ENCODE measurements at regions not wholly inside any gene's neighbourhood (a gene's known extent, or its start where the extent isn't known, plus 50 kb on each side); places are given as distances from the start of the nearest gene placed in this dataset.

- ATAC-seq: no peak
- no peak for TF ChIP-seq CTCF (IDR thresholded peaks at IDR 0.05)
- H3K9me3 ChIP-seq: no peaks in the 10 kb centered on the region
Observed at GRCh38 chr2:52193804-52194203, 1161.9 kb upstream of the NRXN1 start.

GRCh38 chr2:52192656-52193055 lies 1160.7 kb upstream of the NRXN1 start:
- H3K27ac ChIP-seq: no peak overlapping the region
- DNase-seq: no peak
- WGBS, 3 donors: 46 to 53% (median 49%) methylated on average over 4 of the region's 4 CpGs

More at GRCh38 chr2:52193804-52194203, 1161.9 kb upstream of the NRXN1 start:
- no peak for DNase-seq
- H3K4me3 ChIP-seq: no peak overlapping the region
- intact Hi-C loops (cut with DNase I): no loop called here
- no peaks in the 10 kb centered on the region for H3K27me3 ChIP-seq (ENCODE audit: insufficient read depth in 3 of 3, low read length in 2 of 3)
- 54 to 65% (median 63%) methylated on average over 2 of the region's 2 CpGs for WGBS, 3 donors
- no peaks in the 10 kb centered on the region for H3K4me1 ChIP-seq
- H3K36me3 ChIP-seq (ENCODE audit: insufficient read depth in 1 of 2, low read depth in 1 of 2): no peaks in the 10 kb centered on the region
- no peak overlapping the region for H3K27ac ChIP-seq

GRCh38 chr2:52181080-52181479 lies 1149.1 kb upstream of the NRXN1 start:
- no peak overlapping the region for H3K27ac ChIP-seq
- no peaks in the 10 kb centered on the region for H3K9me3 ChIP-seq
- H3K36me3 ChIP-seq (ENCODE audit: insufficient read depth in 1 of 2, low read depth in 1 of 2): no peaks in the 10 kb centered on the region
- ATAC-seq: no peak
- intact Hi-C loops (cut with DNase I): no loop called here
- no peak overlapping the region for H3K4me3 ChIP-seq
- no peaks in the 10 kb centered on the region for H3K4me1 ChIP-seq
- no peaks in the 10 kb centered on the region for H3K27me3 ChIP-seq (ENCODE audit: insufficient read depth in 3 of 3, low read length in 2 of 3)
- no peak for TF ChIP-seq CTCF (IDR thresholded peaks at IDR 0.05)
- 69 to 83% (median 80%) methylated on average over 2 of the region's 2 CpGs for WGBS, 3 donors
- no peak for DNase-seq

More at GRCh38 chr2:52192656-52193055, 1160.7 kb upstream of the NRXN1 start:
- Histone ChIP-seq H3K4me1 (no peaks in the 10 kb centered on the region), H3K36me3 (ENCODE audit: insufficient read depth in 1 of 2, low read depth in 1 of 2) (no peaks in the 10 kb centered on the region), H3K4me3 (no peak overlapping the region), H3K9me3 (no peaks in the 10 kb centered on the region), H3K27me3 (ENCODE audit: insufficient read depth in 3 of 3, low read length in 2 of 3) (no peaks in the 10 kb centered on the region)
- no peak for ATAC-seq
- intact Hi-C loops (cut with DNase I): no loop called here
- no peak for TF ChIP-seq CTCF (IDR thresholded peaks at IDR 0.05)

- Histone ChIP-seq H3K36me3 (ENCODE audit: insufficient read depth in 1 of 2, low read depth in 1 of 2) (no peaks in the 10 kb centered on the region), H3K27ac (no peak overlapping the region), H3K27me3 (ENCODE audit: insufficient read depth in 3 of 3, low read length in 2 of 3) (no peaks in the 10 kb centered on the region), H3K4me1 (no peaks in the 10 kb centered on the region), H3K4me3 (no peak overlapping the region), H3K9me3 (no peaks in the 10 kb centered on the region)
- ATAC-seq (no peak), DNase-seq (no peak)
- no peak for TF ChIP-seq CTCF (IDR thresholded peaks at IDR 0.05)
- intact Hi-C loops (cut with DNase I): no loop called here
- 74 to 91% (median 78%) methylated on average over 1 of the region's 1 CpG for WGBS, 3 donors
Observed at GRCh38 chr2:52178845-52179244, 1146.9 kb upstream of the NRXN1 start.

- intact Hi-C loops (cut with DNase I): no loop called here
- H3K27me3 ChIP-seq (ENCODE audit: insufficient read depth in 3 of 3, low read length in 2 of 3): no peaks in the 10 kb centered on the region
- no peak overlapping the region for H3K27ac ChIP-seq
- ATAC-seq (no peak), DNase-seq (no peak)
- no peaks in the 10 kb centered on the region for H3K36me3 ChIP-seq (ENCODE audit: insufficient read depth in 1 of 2, low read depth in 1 of 2)
- no peak for TF ChIP-seq CTCF (IDR thresholded peaks at IDR 0.05)
- no peak overlapping the region for H3K4me3 ChIP-seq
- no peaks in the 10 kb centered on the region for H3K4me1 ChIP-seq
- H3K9me3 ChIP-seq: no peaks in the 10 kb centered on the region
Observed at GRCh38 chr2:52145005-52145404, 1113.1 kb upstream of the NRXN1 start.

All from psoas muscle (tissue), 7 donors.